SKM-1 treated with dmso at 0.1 percent for 144 hours (cell line): ENCODE measurements at regions not wholly inside any gene's neighbourhood (a gene's known extent, or its start where the extent isn't known, plus 50 kb on each side); places are given as distances from the start of the nearest gene placed in this dataset.
"Not testable (repeated sequence)": the region's sequence is repeated elsewhere in the genome, so short reads cannot be mapped to it uniquely, and the experiment has no call there.

Experiments
- DNase-seq: peaks from one replicate; lab custom pipeline; 2025; ENCODE audit not compliant: unreplicated experiment; lab: John Stamatoyannopoulos, UW

GRCh38 chr6:139713900-139714506 is 339.6 kb upstream of the CITED2 start:
- DNase-seq = no peak

- no peak for DNase-seq
These were observed 339.0 kb upstream of the CITED2 start for GRCh38 chr6:139713424-139713823.

GRCh38 chr6:139712830-139713229 is 338.4 kb upstream of the CITED2 start:
- DNase-seq = no peak

- no peak for DNase-seq
These were observed 337.5 kb upstream of the CITED2 start for GRCh38 chr6:139711804-139712585.

- DNase-seq = no peak
These were observed 336.1 kb upstream of the CITED2 start for GRCh38 chr6:139710556-139710955.

- no peak for DNase-seq
These were observed 334.1 kb upstream of the CITED2 start for GRCh38 chr6:139708337-139709199.

- DNase-seq = no peak
These were observed 332.5 kb upstream of the CITED2 start for GRCh38 chr6:139706912-139707311.

- DNase-seq = no peak
These were observed 330.8 kb upstream of the CITED2 start for GRCh38 chr6:139705284-139705683.

- DNase-seq = no peak
These were observed 329.3 kb upstream of the CITED2 start for GRCh38 chr6:139703780-139704179.

GRCh38 chr6:139702706-139703105 is 328.3 kb upstream of the CITED2 start:
- no peak for DNase-seq

GRCh38 chr6:139701695-139702094 is 327.2 kb upstream of the CITED2 start:
- no peak for DNase-seq

GRCh38 chr6:139701003-139701402 is 326.6 kb upstream of the CITED2 start:
- DNase-seq = no peak

GRCh38 chr6:139699911-139700310 is 325.5 kb upstream of the CITED2 start:
- no peak for DNase-seq

GRCh38 chr6:139699335-139699734 is 324.9 kb upstream of the CITED2 start:
- no peak for DNase-seq

- no peak for DNase-seq
These were observed 324.2 kb upstream of the CITED2 start for GRCh38 chr6:139698526-139699176.

- DNase-seq = not testable (repeated sequence)
These were observed 323.4 kb upstream of the CITED2 start for GRCh38 chr6:139697856-139698255.

GRCh38 chr6:139696991-139697390 is 322.5 kb upstream of the CITED2 start:
- DNase-seq = not testable (repeated sequence)

- no peak for DNase-seq
These were observed 320.9 kb upstream of the CITED2 start for GRCh38 chr6:139695361-139695760.

GRCh38 chr6:139693735-139694134 is 319.3 kb upstream of the CITED2 start:
- DNase-seq = no peak

- DNase-seq = no peak
These were observed 315.6 kb upstream of the CITED2 start for GRCh38 chr6:139690007-139690406.

- DNase-seq = no peak
These were observed 312.6 kb upstream of the CITED2 start for GRCh38 chr6:139687055-139687454.
